HCT116 (cell line): ENCODE measurements at regions not wholly inside any gene's neighbourhood (a gene's known extent, or its start where the extent isn't known, plus 50 kb on each side); places are given as distances from the start of the nearest gene placed in this dataset.

ENCODE experiments used
- ATAC-seq: fragments of 200-7000 bp; cut with Tn5 transposase; 2 replicates; pipeline ENCODE4 v1.9.1; 2020; ENCODE audit warnings: mild to moderate bottlenecking, moderate library complexity
- BruUV-seq: library from RNA; stranded (reverse); fragments of 400-500 nt; replicated peaks from 2 replicates; lab custom pipeline; 2021; lab: Mats Ljungman, UMichigan
- CTCF ChIA-PET: fragments of 300-600 bp; sonication (Branson Sonifier 250); formaldehyde crosslinking; loops from one replicate; lab custom pipeline; 2021; ENCODE audit warnings: antibody characterized with exemption; lab: Charles Lee
- POLR2A ChIA-PET: fragments of 300-600, 350-600 bp; sonication (Branson Sonifier 250); formaldehyde crosslinking; loops from one replicate; lab custom pipeline; 2021; ENCODE audit warnings: antibody characterized with exemption; lab: Charles Lee
- RAD21 ChIA-PET, 2 experiments: fragments of 300-600 bp; sonication (Branson Sonifier 250); formaldehyde crosslinking; loops; one replicate each; lab custom pipeline; 2023; ENCODE audit warnings: low total read pairs in 2 of 2; ENCODE audit not compliant: uncharacterized antibody in 2 of 2, unreplicated experiment in 2 of 2, low non-redundant PET in 1 of 2; lab: Charles Lee
- DNase-seq: peaks from one replicate; pipeline ENCODE4 v3.0.0-alpha.2; 2010; ENCODE audit warnings: low read depth, low spot score
- H2AFZ ChIP-seq: fragments of 200-600 bp; shearing (Covaris generic), sonication (generic); 2 replicates; pipeline ENCODE4 v1.6.1; 2017; ENCODE audit warnings: low read depth, mixed run types, mixed read lengths, antibody characterized with exemption, low read length; ENCODE audit not compliant: poor library complexity, severe bottlenecking
- H3K27ac ChIP-seq: 2 replicates; pipeline ENCODE4 v1.5.1; 2012; ENCODE audit warnings: low read depth, low read length
- H3K27me3 ChIP-seq: fragments of 200-600 bp; sonication (generic); 2 replicates; pipeline ENCODE4 v1.6.1; 2016; ENCODE audit warnings: mixed run types, low read length, mixed read lengths; ENCODE audit not compliant: insufficient read depth
- H3K36me3 ChIP-seq, 2 experiments: fragments of 200-500 bp in 1 of 2; fragments of 200-600 bp in 1 of 2; sonication (Bioruptor generic) in 1 of 2; sonication (generic) in 1 of 2; 2 replicates each; pipeline versions ENCODE4 v1.5.1 to v1.6.1; 2014 to 2016; ENCODE audit warnings: low read length in 2 of 2, inconsistent platforms in 1 of 2, mixed read lengths in 1 of 2, mixed run types in 1 of 2; ENCODE audit not compliant: insufficient read depth in 2 of 2, control insufficient read depth in 1 of 2
- H3K4me1 ChIP-seq, 2 experiments: fragments of 200-600 bp in 1 of 2; sonication (generic) in 1 of 2; 2 replicates each; pipeline versions ENCODE4 v1.5.1 to v1.6.1; 2012 to 2017; ENCODE audit warnings: low read length in 2 of 2, inconsistent platforms in 1 of 2, mild to moderate bottlenecking in 1 of 2, mixed read lengths in 1 of 2, mixed run types in 1 of 2, moderate library complexity in 1 of 2; ENCODE audit not compliant: insufficient read depth in 2 of 2, control insufficient read depth in 1 of 2
- H3K4me2 ChIP-seq: fragments of 200-600 bp; sonication (generic); 2 replicates; pipeline ENCODE4 v1.6.1; 2017; ENCODE audit warnings: mixed run types, low read length, mixed read lengths
- H3K4me3 ChIP-seq, 2 experiments: fragments of 200-600 bp in 1 of 2; sonication (generic) in 1 of 2; replicated peaks in 1 of 2; 2 replicates each; pipeline ENCODE4 v1.5.1; 2011 to 2016; ENCODE audit warnings: low read length in 2 of 2, control low read depth in 1 of 2, low read depth in 1 of 2, mild to moderate bottlenecking in 1 of 2, mixed read lengths in 1 of 2, mixed run types in 1 of 2
- H3K79me2 ChIP-seq: fragments of 200-600 bp; sonication (generic); 2 replicates; pipeline ENCODE4 v1.6.1; 2017; ENCODE audit warnings: mild to moderate bottlenecking, mixed run types, low read length, moderate library complexity, mixed read lengths; ENCODE audit not compliant: insufficient read depth
- H3K9ac ChIP-seq: fragments of 200-600 bp; sonication (generic); 2 replicates; pipeline ENCODE4 v1.6.1; 2016; ENCODE audit warnings: low read length, mixed read lengths
- H3K9me2 ChIP-seq: fragments of 200-600 bp; sonication (generic), shearing (Covaris generic); 2 replicates; pipeline ENCODE4 v1.6.1; 2017; ENCODE audit warnings: mixed run types, mild to moderate bottlenecking, moderate library complexity; ENCODE audit not compliant: insufficient read depth
- H3K9me3 ChIP-seq, 2 experiments: fragments of 200-500 bp in 1 of 2; fragments of 200-600 bp in 1 of 2; sonication (Bioruptor generic) in 1 of 2; sonication (generic) in 1 of 2; 2 replicates each; pipeline ENCODE4 v1.6.1; 2014 to 2017; ENCODE audit warnings: low read length in 2 of 2, mixed read lengths in 2 of 2, inconsistent platforms in 1 of 2, low read depth in 1 of 2, mild to moderate bottlenecking in 1 of 2, mixed run types in 1 of 2, moderate library complexity in 1 of 2; ENCODE audit not compliant: control insufficient read depth in 1 of 2, insufficient read depth in 1 of 2
- H4K20me1 ChIP-seq: fragments of 200-600 bp; sonication (generic), shearing (Covaris generic); 2 replicates; pipeline ENCODE4 v1.6.1; 2017; ENCODE audit warnings: mixed run types, mild to moderate bottlenecking, moderate library complexity; ENCODE audit not compliant: insufficient read depth
- CBX3 ChIP-seq: IDR thresholded peaks from 2 replicates; pipeline ENCODE4 v1.6.1; 2012; ENCODE audit warnings: low read depth
- CTCF ChIP-seq, 3 experiments: fragments of 200-600 bp in 1 of 3; sonication (generic) in 1 of 3; IDR thresholded peaks in 2 of 3; conservative IDR thresholded peaks in 1 of 3; 2 replicates each; pipeline ENCODE4 v1.5.1; 2012 to 2017; ENCODE audit warnings: low read depth in 2 of 3, low read length in 2 of 3, antibody characterized with exemption in 1 of 3, borderline replicate concordance in 1 of 3, control low read depth in 1 of 3, mild to moderate bottlenecking in 1 of 3, mixed read lengths in 1 of 3, mixed run types in 1 of 3, moderate library complexity in 1 of 3; ENCODE audit not compliant: insufficient read depth in 1 of 3
- EGR1 ChIP-seq: IDR thresholded peaks from 2 replicates; pipeline ENCODE4 v1.6.1; 2012; ENCODE audit warnings: low read depth
- EZH2 ChIP-seq: fragments of 200-600 bp; sonication (generic); IDR thresholded peaks from 2 replicates; pipeline ENCODE4 v1.6.1; 2017; ENCODE audit warnings: antibody characterized with exemption, mixed run types
- POLR2AphosphoS5 ChIP-seq: IDR thresholded peaks from 2 replicates; pipeline ENCODE4 v1.6.1; 2011; ENCODE audit warnings: mild to moderate bottlenecking, low read depth, low read length, moderate library complexity
- intact Hi-C: fragments of 100-400 bp; cut with micrococcal nuclease; formaldehyde crosslinking; loops from 2 replicates; pipeline ENCODE4 v1.10.0; 2022
- TF ChIP-seq, protein P1 (sequence below): IDR thresholded peaks from 2 replicates; pipeline ENCODE4 v1.6.1; 2012; ENCODE audit warnings: low read depth

- TF ChIP-seq EGR1 = no peak
- no peak for TF ChIP-seq CTCF (IDR thresholded peaks at IDR 0.05 in 2 of 3, conservative IDR thresholded peaks at IDR 0.05 in 1 of 3; ENCODE audit: borderline replicate concordance in 1 of 3, insufficient read depth in 1 of 3, low read depth in 2 of 3, low read length in 2 of 3)
- TF ChIP-seq, protein P1, sequence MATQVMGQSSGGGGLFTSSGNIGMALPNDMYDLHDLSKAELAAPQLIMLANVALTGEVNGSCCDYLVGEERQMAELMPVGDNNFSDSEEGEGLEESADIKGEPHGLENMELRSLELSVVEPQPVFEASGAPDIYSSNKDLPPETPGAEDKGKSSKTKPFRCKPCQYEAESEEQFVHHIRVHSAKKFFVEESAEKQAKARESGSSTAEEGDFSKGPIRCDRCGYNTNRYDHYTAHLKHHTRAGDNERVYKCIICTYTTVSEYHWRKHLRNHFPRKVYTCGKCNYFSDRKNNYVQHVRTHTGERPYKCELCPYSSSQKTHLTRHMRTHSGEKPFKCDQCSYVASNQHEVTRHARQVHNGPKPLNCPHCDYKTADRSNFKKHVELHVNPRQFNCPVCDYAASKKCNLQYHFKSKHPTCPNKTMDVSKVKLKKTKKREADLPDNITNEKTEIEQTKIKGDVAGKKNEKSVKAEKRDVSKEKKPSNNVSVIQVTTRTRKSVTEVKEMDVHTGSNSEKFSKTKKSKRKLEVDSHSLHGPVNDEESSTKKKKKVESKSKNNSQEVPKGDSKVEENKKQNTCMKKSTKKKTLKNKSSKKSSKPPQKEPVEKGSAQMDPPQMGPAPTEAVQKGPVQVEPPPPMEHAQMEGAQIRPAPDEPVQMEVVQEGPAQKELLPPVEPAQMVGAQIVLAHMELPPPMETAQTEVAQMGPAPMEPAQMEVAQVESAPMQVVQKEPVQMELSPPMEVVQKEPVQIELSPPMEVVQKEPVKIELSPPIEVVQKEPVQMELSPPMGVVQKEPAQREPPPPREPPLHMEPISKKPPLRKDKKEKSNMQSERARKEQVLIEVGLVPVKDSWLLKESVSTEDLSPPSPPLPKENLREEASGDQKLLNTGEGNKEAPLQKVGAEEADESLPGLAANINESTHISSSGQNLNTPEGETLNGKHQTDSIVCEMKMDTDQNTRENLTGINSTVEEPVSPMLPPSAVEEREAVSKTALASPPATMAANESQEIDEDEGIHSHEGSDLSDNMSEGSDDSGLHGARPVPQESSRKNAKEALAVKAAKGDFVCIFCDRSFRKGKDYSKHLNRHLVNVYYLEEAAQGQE = no peak
- TF ChIP-seq CBX3 = no peak
- no peak for TF ChIP-seq EZH2
- TF ChIP-seq POLR2AphosphoS5 = no peak
- TF ChIP-seq, all 23 proteins: peak for 0
- ATAC-seq (no peak), DNase-seq (no peak)
- ChIA-PET CTCF (no interaction called here), RAD21 (no interaction called here), POLR2A (no interaction called here)
- H3K4me3 ChIP-seq = no peak overlapping the region
- peaks cover 0 to 5% of the 10 kb centered on the region in 2 experiments; a peak in 2 of 4 replicates for H3K4me1 ChIP-seq
- BruUV-seq = no TSS peak
- H3K27ac ChIP-seq = no peak overlapping the region
- no peaks in the 10 kb centered on the region for H3K79me2 ChIP-seq
- no peak overlapping the region for H3K4me2 ChIP-seq
- H3K9me2 ChIP-seq = no peaks in the 10 kb centered on the region
- no peak overlapping the region for H2AFZ ChIP-seq
- H3K9ac ChIP-seq = no peak overlapping the region
- intact Hi-C loops = no loop called here
- no peaks in the 10 kb centered on the region for H4K20me1 ChIP-seq
- H3K9me3 ChIP-seq = no peaks in the 10 kb centered on the region
- H3K36me3 ChIP-seq = no peaks in the 10 kb centered on the region
- H3K27me3 ChIP-seq = no peaks in the 10 kb centered on the region
Observed at GRCh38 chr2:129881786-129882396, 97.6 kb upstream of the RAB6C start.
